ENCODE measurements at regions not wholly inside any gene's neighbourhood (a gene's known extent, or its start where the extent isn't known, plus 50 kb on each side); places are given as distances from the start of the nearest gene placed in this dataset.
A peak's percentile ranks its signal among the peaks of the same experiment; 100 is the strongest.

DNA sequence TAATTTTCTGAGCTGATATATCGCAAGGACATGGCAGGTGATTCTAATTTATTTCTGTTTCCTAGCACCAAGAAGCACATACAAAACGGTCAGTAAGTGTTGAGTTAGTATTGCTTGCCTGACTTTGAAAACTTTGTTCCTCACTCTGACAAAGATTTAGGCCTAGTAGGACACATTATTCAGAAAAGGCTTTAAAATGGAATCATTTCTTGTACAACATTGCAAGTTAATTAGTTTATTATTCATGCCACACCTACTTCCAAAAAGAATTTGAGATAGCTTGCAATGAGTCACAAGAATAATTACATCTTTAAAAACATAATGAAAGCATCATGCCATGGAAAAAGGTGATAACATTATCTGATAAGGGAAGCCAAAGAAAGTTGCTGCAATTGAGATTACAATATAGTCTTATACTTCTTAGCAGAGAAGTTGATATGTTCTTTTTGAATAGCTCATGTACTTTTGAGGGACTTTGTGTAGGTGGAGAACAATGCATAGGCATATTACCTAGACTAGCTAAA is 474.2 kb downstream of the KLF5 start:
- DNase-seq (ENCODE audit: low spot score) = no peak
- Histone ChIP-seq H4K20me1 (ENCODE audit: insufficient read depth, poor library complexity, severe bottlenecking) (no peaks in the 10 kb centered on the region), H3K4me3 (no peak overlapping the region), H3K4me2 (no peak overlapping the region), H3K4me1 (ENCODE audit: insufficient read depth) (no peaks in the 10 kb centered on the region), H3K27ac (peak overlapping the region; percentile 14), H3K79me2 (no peaks in the 10 kb centered on the region), H2AFZ (no peak overlapping the region), H3K36me3 (replicated peaks; ENCODE audit: insufficient read depth, low read depth) (no peaks in the 10 kb centered on the region), H3K27me3 (no peaks in the 10 kb centered on the region), H3K9me3 (ENCODE audit: low read depth) (no peaks in the 10 kb centered on the region), H3K9me2 (replicated peaks; ENCODE audit: insufficient read depth) (no peaks in the 10 kb centered on the region)
- TF ChIP-seq EZH2phosphoT487 (IDR thresholded peaks at IDR 0.05; ENCODE audit: low read depth, severe bottlenecking, unreplicated experiment) = no peak
- TF ChIP-seq, protein P1, sequence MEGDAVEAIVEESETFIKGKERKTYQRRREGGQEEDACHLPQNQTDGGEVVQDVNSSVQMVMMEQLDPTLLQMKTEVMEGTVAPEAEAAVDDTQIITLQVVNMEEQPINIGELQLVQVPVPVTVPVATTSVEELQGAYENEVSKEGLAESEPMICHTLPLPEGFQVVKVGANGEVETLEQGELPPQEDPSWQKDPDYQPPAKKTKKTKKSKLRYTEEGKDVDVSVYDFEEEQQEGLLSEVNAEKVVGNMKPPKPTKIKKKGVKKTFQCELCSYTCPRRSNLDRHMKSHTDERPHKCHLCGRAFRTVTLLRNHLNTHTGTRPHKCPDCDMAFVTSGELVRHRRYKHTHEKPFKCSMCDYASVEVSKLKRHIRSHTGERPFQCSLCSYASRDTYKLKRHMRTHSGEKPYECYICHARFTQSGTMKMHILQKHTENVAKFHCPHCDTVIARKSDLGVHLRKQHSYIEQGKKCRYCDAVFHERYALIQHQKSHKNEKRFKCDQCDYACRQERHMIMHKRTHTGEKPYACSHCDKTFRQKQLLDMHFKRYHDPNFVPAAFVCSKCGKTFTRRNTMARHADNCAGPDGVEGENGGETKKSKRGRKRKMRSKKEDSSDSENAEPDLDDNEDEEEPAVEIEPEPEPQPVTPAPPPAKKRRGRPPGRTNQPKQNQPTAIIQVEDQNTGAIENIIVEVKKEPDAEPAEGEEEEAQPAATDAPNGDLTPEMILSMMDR (IDR thresholded peaks at IDR 0.05; ENCODE audit: poor library complexity) = no peak
- TF ChIP-seq EZH2 (IDR thresholded peaks at IDR 0.05; ENCODE audit: borderline replicate concordance) = no peak
- WGBS (ENCODE audit: low lambda C conversion rate, missing lambda C conversion rate) = 69% methylated on average over 2 of the region's 2 CpGs

DNA sequence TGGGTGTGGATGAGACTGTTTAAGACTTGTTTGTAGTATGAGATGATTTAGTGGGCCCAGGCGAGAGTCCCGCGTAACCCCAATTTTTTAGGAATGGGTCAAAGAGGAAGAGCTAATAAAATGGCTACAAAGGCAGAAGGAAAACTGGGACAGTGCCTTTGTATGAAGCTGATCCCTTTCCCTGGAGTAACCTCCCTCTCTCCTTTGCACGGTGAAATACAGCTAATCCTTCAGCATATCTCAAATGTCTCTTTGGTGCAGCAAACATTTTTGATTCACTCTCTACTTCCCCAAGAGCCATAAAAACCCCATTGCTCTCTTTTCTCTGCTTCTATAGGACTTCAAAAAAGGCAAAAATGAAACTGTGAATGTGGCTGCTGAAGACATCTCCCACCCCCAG is 473.8 kb downstream of the KLF5 start:
- Histone ChIP-seq H3K4me2 (no peak overlapping the region), H2AFZ (no peak overlapping the region), H3K27ac (peak overlapping the region; percentile 14), H3K27me3 (no peaks in the 10 kb centered on the region), H4K20me1 (ENCODE audit: insufficient read depth, poor library complexity, severe bottlenecking) (no peaks in the 10 kb centered on the region), H3K4me3 (no peak overlapping the region), H3K4me1 (ENCODE audit: insufficient read depth) (no peaks in the 10 kb centered on the region), H3K36me3 (replicated peaks; ENCODE audit: insufficient read depth, low read depth) (no peaks in the 10 kb centered on the region), H3K9me2 (replicated peaks; ENCODE audit: insufficient read depth) (no peaks in the 10 kb centered on the region), H3K79me2 (no peaks in the 10 kb centered on the region), H3K9me3 (ENCODE audit: low read depth) (no peaks in the 10 kb centered on the region)
- DNase-seq (ENCODE audit: low spot score) = no peak
- TF ChIP-seq EZH2 (IDR thresholded peaks at IDR 0.05; ENCODE audit: borderline replicate concordance) (no peak), EZH2phosphoT487 (IDR thresholded peaks at IDR 0.05; ENCODE audit: low read depth, severe bottlenecking, unreplicated experiment) (no peak)
- TF ChIP-seq, protein P1 (IDR thresholded peaks at IDR 0.05; ENCODE audit: poor library complexity) = no peak
- WGBS (ENCODE audit: low lambda C conversion rate, missing lambda C conversion rate) = 84% methylated on average over 4 of the region's 4 CpGs

DNA sequence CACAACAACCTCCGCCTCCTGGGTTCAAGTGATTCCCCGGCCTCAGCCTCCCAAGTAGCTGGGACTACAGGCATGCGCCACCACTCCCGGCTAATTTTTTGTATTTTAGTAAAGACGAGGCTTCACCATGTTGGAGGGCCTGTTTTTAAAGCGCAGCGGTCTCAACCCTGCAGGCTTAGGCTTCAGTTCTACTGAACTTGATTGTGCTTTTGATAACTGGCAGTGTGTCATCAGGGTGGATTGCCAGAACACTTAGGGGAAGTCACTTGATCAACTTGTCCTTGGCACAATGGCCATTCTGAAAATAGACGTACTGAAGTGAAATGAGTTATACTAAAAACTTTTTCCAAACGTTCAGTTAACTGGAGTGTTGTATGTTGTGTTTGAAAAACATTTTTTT is 472.2 kb downstream of the KLF5 start:
- Histone ChIP-seq H3K9me2 (replicated peaks; ENCODE audit: insufficient read depth) (no peaks in the 10 kb centered on the region), H3K9me3 (ENCODE audit: low read depth) (no peaks in the 10 kb centered on the region), H3K79me2 (no peaks in the 10 kb centered on the region), H3K36me3 (replicated peaks; ENCODE audit: insufficient read depth, low read depth) (no peaks in the 10 kb centered on the region), H4K20me1 (ENCODE audit: insufficient read depth, poor library complexity, severe bottlenecking) (no peaks in the 10 kb centered on the region), H3K4me3 (no peak overlapping the region), H3K27ac (no peak overlapping the region), H2AFZ (no peak overlapping the region), H3K4me1 (ENCODE audit: insufficient read depth) (no peaks in the 10 kb centered on the region), H3K4me2 (no peak overlapping the region), H3K27me3 (no peaks in the 10 kb centered on the region)
- TF ChIP-seq, protein P1 (IDR thresholded peaks at IDR 0.05; ENCODE audit: poor library complexity) = no peak
- TF ChIP-seq EZH2phosphoT487 (IDR thresholded peaks at IDR 0.05; ENCODE audit: low read depth, severe bottlenecking, unreplicated experiment) = no peak
- TF ChIP-seq EZH2 (IDR thresholded peaks at IDR 0.05; ENCODE audit: borderline replicate concordance) = no peak
- no peak for DNase-seq (ENCODE audit: low spot score)
- 94% methylated on average over 9 of the region's 9 CpGs for WGBS (ENCODE audit: low lambda C conversion rate, missing lambda C conversion rate)

DNA sequence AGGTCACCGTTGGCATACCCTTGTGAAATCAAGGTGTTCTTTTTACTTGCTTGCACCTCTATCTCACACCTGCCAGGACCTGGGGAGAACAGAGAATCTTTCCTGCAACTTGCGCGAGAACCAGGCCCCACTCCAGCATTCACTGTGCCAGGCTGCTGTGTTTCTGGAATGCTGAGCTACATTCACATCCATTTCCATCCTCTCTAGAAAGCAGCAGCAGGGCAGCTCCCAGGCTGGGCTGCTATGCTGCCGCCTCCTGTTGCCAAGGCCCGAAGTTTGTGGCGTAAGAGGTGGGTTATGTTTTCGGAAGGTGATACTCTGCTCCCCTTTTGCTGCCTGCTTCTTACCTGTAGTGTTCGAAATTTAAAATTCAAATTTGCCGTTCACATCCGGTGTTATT is 464.1 kb downstream of the KLF5 start:
- WGBS (ENCODE audit: low lambda C conversion rate, missing lambda C conversion rate) = 94% methylated on average over 10 of the region's 10 CpGs
- no peaks in the 10 kb centered on the region for H3K9me2 ChIP-seq (replicated peaks; ENCODE audit: insufficient read depth)
- H3K27me3 ChIP-seq = no peaks in the 10 kb centered on the region
- no peaks in the 10 kb centered on the region for H3K9me3 ChIP-seq (ENCODE audit: low read depth)
- DNase-seq (ENCODE audit: low spot score) = no peak
- TF ChIP-seq, protein P1 (IDR thresholded peaks at IDR 0.05; ENCODE audit: poor library complexity) = no peak
- TF ChIP-seq EZH2phosphoT487 (IDR thresholded peaks at IDR 0.05; ENCODE audit: low read depth, severe bottlenecking, unreplicated experiment) (no peak), EZH2 (IDR thresholded peaks at IDR 0.05; ENCODE audit: borderline replicate concordance) (no peak)
- H3K36me3 ChIP-seq (replicated peaks; ENCODE audit: insufficient read depth, low read depth) = no peaks in the 10 kb centered on the region
- no peak overlapping the region for H3K27ac ChIP-seq
- no peaks in the 10 kb centered on the region for H4K20me1 ChIP-seq (ENCODE audit: insufficient read depth, poor library complexity, severe bottlenecking)
- no peak overlapping the region for H3K4me3 ChIP-seq
- peaks cover 4% of the 10 kb centered on the region for H3K4me1 ChIP-seq (ENCODE audit: insufficient read depth)
- no peak overlapping the region for H3K4me2 ChIP-seq
- H2AFZ ChIP-seq = no peak overlapping the region
- H3K79me2 ChIP-seq = no peaks in the 10 kb centered on the region

Measured in hepatocyte (in vitro differentiated cells).